Small intestine (tissue), 7 donors: ENCODE measurements at regions not wholly inside any gene's neighbourhood (a gene's known extent, or its start where the extent isn't known, plus 50 kb on each side); places are given as distances from the start of the nearest gene placed in this dataset.
"Not testable (repeated sequence)": the region's sequence is repeated elsewhere in the genome, so short reads cannot be mapped to it uniquely, and the experiment has no call there.

Source experiments
- DNase-seq, 2 donors: peaks; one replicate each; pipeline versions ENCODE4 v3.0.0 to v3.0.0-alpha.2; 2013
- FAIRE-seq: peaks from 2 replicates; lab custom pipeline; 2012; peaks lifted over from hg19 to GRCh38; lab: Jason Lieb, UNC
- H3K27ac ChIP-seq, 3 donors: one replicate each; pipeline ENCODE4 v1.5.1; 2013; ENCODE audit warnings: low read length in 2 of 3, mild to moderate bottlenecking in 2 of 3, control low read depth in 1 of 3, inconsistent platforms in 1 of 3, low read depth in 1 of 3, moderate library complexity in 1 of 3
- H3K27me3 ChIP-seq, 3 donors: one replicate each; pipeline ENCODE4 v1.6.1; 2013; ENCODE audit warnings: low read length in 3 of 3, inconsistent platforms in 1 of 3; ENCODE audit not compliant: control insufficient read depth in 3 of 3, insufficient read depth in 3 of 3
- H3K36me3 ChIP-seq, 3 donors: one replicate each; pipeline ENCODE4 v1.6.1; 2013; ENCODE audit warnings: low read length in 3 of 3, inconsistent platforms in 1 of 3, low read depth in 1 of 3, mild to moderate bottlenecking in 1 of 3, moderate library complexity in 1 of 3; ENCODE audit not compliant: control insufficient read depth in 3 of 3, insufficient read depth in 2 of 3
- H3K4me1 ChIP-seq, 3 donors: one replicate each; pipeline ENCODE4 v1.6.1; 2013; ENCODE audit warnings: low read length in 2 of 3, inconsistent platforms in 1 of 3, low read depth in 1 of 3, mild to moderate bottlenecking in 1 of 3, moderate library complexity in 1 of 3; ENCODE audit not compliant: control insufficient read depth in 3 of 3, insufficient read depth in 2 of 3
- H3K4me3 ChIP-seq, 3 donors: one replicate each; pipeline ENCODE4 v1.5.1; 2013; ENCODE audit warnings: low read length in 3 of 3, control low read depth in 1 of 3, inconsistent platforms in 1 of 3, low read depth in 1 of 3, mild to moderate bottlenecking in 1 of 3, moderate library complexity in 1 of 3
- H3K9me3 ChIP-seq, 2 donors: one replicate each; pipeline ENCODE4 v1.6.1; 2013; ENCODE audit warnings: low read depth in 1 of 2, low read length in 1 of 2; ENCODE audit not compliant: control insufficient read depth in 2 of 2, insufficient read depth in 1 of 2
- WGBS, 3 donors: extraction: QIAGEN DNeasy Blood & Tissue Kit; methylation state at CpG; one replicate each; pipeline ENCODE4 v1.1.7; 2013; 5-methylcytosine and 5-hydroxymethylcytosine counted together
- donor health status: healthy with polysubstance abuse.
- donor health status: control.
- donor health status: control.
- donor health status: Bipolar disorder and iron deficiency.
- donor health status: healthy.

DNA sequence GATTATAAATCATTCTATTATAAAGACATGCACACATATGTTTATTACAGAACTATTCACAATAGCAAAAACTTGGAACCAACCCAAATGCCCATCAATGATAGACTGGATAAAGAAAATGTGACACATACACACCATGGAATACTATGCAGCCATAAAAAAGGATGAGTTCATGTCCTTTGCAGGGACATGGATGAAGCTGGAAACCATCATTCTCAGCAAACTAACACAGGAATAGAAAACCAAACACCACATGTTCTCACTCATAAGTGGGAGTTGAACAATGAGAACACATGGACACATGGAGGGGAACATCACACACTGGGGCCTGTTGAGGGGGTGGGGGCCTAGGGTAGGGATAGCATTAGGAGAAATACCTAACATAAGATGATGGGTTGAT, 168.4 kb downstream of the ZNF648 start:
- not testable (repeated sequence) for H3K4me1 ChIP-seq, DNase-seq, H3K36me3 ChIP-seq, H3K27ac ChIP-seq, FAIRE-seq, H3K9me3 ChIP-seq, H3K27me3 ChIP-seq, H3K4me3 ChIP-seq

DNA sequence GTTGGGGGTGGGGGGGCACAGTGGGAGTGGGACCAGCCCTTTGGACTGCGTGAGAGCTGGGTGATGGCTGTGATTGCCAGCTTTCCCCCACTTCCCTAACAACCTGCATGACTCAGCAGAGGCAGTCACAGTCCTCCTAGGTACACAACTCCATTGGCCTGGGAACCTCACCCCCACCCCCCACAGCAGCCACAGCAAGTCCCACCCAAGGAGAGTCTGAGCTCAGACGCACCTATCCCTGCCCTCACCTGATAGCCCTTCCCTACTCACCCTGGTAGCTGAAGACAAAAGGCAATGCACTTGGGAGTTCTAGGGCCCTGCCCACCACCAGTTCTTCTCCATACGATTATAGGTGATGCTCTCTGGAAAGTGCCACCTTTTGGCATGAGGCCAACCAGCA, 188.9 kb downstream of the ZNF648 start:
- Histone ChIP-seq H3K9me3 (peaks cover 0 to 12% of the 10 kb centered on the region in 2 donors), H3K27ac (no peak overlapping the region), H3K4me3 (no peak overlapping the region), H3K27me3 (no peaks in the 10 kb centered on the region), H3K4me1 (no peaks in the 10 kb centered on the region), H3K36me3 (no peaks in the 10 kb centered on the region)
- FAIRE-seq (no peak), DNase-seq (no peak)
- 77 to 90% (median 78%) methylated on average over 3 of the region's 3 CpGs for WGBS, 3 donors

DNA sequence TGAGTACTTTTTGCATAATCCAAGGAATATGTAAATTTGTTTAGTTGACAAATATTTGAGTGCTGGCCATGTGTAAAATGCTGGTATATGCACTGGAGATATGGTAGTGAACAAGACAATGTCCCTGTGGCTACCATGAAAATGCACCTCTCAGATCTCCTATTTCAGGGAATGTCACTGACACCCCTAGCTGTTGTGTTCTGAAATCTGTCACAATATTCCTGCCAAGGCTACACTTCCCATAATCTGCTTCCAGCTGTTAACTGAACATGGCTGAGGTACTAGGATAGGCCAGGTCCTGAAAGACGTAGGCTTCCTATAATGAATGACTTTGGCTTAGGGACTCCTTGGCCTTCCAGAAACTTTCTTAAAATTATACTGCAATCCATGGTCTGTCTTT, 197.8 kb downstream of the ZNF648 start:
- no peak overlapping the region for H3K4me3 ChIP-seq
- no peaks in the 10 kb centered on the region for H3K27me3 ChIP-seq
- H3K36me3 ChIP-seq: no peaks in the 10 kb centered on the region
- H3K9me3 ChIP-seq: no peaks in the 10 kb centered on the region
- WGBS, 3 donors: 75 to 83% (median 76%) methylated on average over 1 of the region's 1 CpG
- DNase-seq (no peak), FAIRE-seq (no peak)
- H3K4me1 ChIP-seq: no peaks in the 10 kb centered on the region
- no peak overlapping the region for H3K27ac ChIP-seq

DNA sequence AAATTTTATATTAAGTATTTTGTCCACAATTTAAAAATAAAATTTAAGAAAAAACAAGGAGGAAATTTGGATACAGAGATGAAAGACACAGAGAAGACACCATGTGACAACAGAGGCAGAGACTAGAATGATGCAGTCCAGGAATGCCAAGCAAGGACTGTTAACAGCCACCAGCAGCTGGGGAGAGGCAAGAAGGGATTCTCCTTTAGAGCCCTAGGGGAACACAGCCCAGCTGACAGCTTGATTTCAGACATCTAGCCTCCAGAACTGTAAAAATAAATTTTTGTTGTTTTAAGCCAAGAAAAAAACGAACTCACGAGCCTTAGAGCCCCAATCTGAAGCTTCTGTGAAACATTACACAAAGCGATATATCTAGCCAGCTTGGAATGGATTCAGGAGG, 198.5 kb downstream of the ZNF648 start:
- H3K4me3 ChIP-seq: no peak overlapping the region
- no peaks in the 10 kb centered on the region for H3K27me3 ChIP-seq
- no peak for DNase-seq
- H3K36me3 ChIP-seq: no peaks in the 10 kb centered on the region
- no peak for FAIRE-seq
- H3K9me3 ChIP-seq: no peaks in the 10 kb centered on the region
- no peaks in the 10 kb centered on the region for H3K4me1 ChIP-seq
- WGBS, 3 donors: 68 to 72% (median 71%) methylated on average over 3 of the region's 3 CpGs
- H3K27ac ChIP-seq: no peak overlapping the region

DNA sequence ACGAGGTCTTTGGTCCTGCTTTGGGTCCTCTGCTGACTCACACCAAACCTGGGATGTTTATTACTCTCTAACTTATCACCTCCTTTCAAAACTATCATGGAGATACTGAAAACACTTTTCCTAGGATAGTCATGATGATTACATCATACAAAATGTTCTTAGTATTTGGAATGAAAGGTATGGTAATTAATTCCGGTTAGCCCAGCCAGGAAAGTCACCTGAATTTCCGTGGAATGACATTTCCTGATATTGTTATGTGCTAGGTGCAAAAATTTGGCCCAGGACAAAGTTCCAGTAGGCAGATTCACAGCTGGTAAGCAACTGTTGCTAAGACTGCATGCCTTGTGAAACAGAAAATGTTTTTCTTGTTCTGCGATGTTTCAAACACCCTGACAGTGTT, 203.4 kb downstream of the ZNF648 start:
- H3K4me1 ChIP-seq: no peaks in the 10 kb centered on the region
- FAIRE-seq (no peak), DNase-seq (no peak)
- no peaks in the 10 kb centered on the region for H3K27me3 ChIP-seq
- no peak overlapping the region for H3K27ac ChIP-seq
- H3K9me3 ChIP-seq: no peaks in the 10 kb centered on the region
- H3K4me3 ChIP-seq: no peak overlapping the region
- H3K36me3 ChIP-seq: no peaks in the 10 kb centered on the region
- WGBS, 3 donors: 50 to 68% (median 53%) methylated on average over 4 of the region's 4 CpGs
